Stomach (tissue), 8 donors: ENCODE measurements at regions not wholly inside any gene's neighbourhood (a gene's known extent, or its start where the extent isn't known, plus 50 kb on each side); places are given as distances from the start of the nearest gene placed in this dataset.
"Not testable (repeated sequence)": the region's sequence is repeated elsewhere in the genome, so short reads cannot be mapped to it uniquely, and the experiment has no call there.

Experiments used
- DNase-seq, 2 donors: peaks; one replicate each; pipeline versions ENCODE4 v3.0.0 to v3.0.0-alpha.2; 2013 to 2019
- H3K27ac ChIP-seq, 5 donors: fragments of 200-600 bp in 4 of 5; sonication (generic) in 4 of 5; one replicate each; pipeline ENCODE4 v1.5.1; 2013 to 2019; ENCODE audit warnings: mild to moderate bottlenecking in 1 of 5, moderate library complexity in 1 of 5
- H3K27me3 ChIP-seq, 3 donors: fragments of 200-600 bp; sonication (generic); one replicate each; pipeline ENCODE4 v1.5.1; 2017 to 2019; ENCODE audit warnings: mixed run types in 1 of 3
- H3K36me3 ChIP-seq, 4 donors: fragments of 200-600 bp; sonication (generic); 1 replicate in 3 of 4; 2 replicates in 1 of 4; pipeline ENCODE4 v1.5.1; 2016 to 2019
- H3K4me1 ChIP-seq, 4 donors: fragments of 200-600 bp; sonication (generic); one replicate each; pipeline ENCODE4 v1.5.1; 2016 to 2019
- H3K4me3 ChIP-seq, 4 donors: fragments of 200-600 bp; sonication (generic) in 3 of 4; one replicate each; pipeline ENCODE4 v1.5.1; 2016 to 2019; ENCODE audit warnings: mild to moderate bottlenecking in 1 of 4
- H3K9me3 ChIP-seq, 4 donors: fragments of 200-600 bp; sonication (generic); one replicate each; pipeline ENCODE4 v1.5.1; 2016 to 2019
- EP300 ChIP-seq: sonication (generic); formaldehyde crosslinking; IDR thresholded peaks from one replicate; pipeline ENCODE4 v1.6.1; 2017; ENCODE audit warnings: antibody characterized with exemption
- POLR2A ChIP-seq, 4 donors: fragments of 450-650 bp; IDR thresholded peaks; one replicate each; pipeline ENCODE4 v1.6.1; 2016; ENCODE audit warnings: antibody characterized with exemption in 4 of 4, control low read depth in 2 of 4, mild to moderate bottlenecking in 1 of 4, moderate library complexity in 1 of 4
- POLR2AphosphoS5 ChIP-seq, 3 donors: sonication (generic); formaldehyde crosslinking; IDR thresholded peaks; one replicate each; pipeline ENCODE4 v1.6.1; 2016; ENCODE audit warnings: antibody characterized with exemption in 3 of 3
- WGBS, 5 donors: extraction: QIAGEN DNeasy Blood & Tissue Kit in 3 of 5; methylation state at CpG; one replicate each; pipeline versions ENCODE4 v1.1.5 to v1.1.7; 2013 to 2018; 5-methylcytosine and 5-hydroxymethylcytosine counted together
- intact Hi-C: fragments of 100-400 bp; cut with DNase I; formaldehyde crosslinking; loops from one replicate; pipeline ENCODE4 v1.15.1; 2023; ENCODE audit warnings: low total_unique reads
- TF ChIP-seq, protein P1 (sequence below), 7 experiments: fragments of 450-650 bp in 4 of 7; fragments of 200-600 bp in 3 of 7; sonication (generic) in 3 of 7; IDR thresholded peaks; one replicate each; pipeline ENCODE4 v1.5.1; 2016 to 2019; ENCODE audit warnings: antibody characterized with exemption in 7 of 7, control low read depth in 2 of 7, mild to moderate bottlenecking in 1 of 7
- donor health status: healthy with polysubstance abuse.
- donor health status: Bipolar disorder and iron deficiency.
- donor health status: healthy.

DNA sequence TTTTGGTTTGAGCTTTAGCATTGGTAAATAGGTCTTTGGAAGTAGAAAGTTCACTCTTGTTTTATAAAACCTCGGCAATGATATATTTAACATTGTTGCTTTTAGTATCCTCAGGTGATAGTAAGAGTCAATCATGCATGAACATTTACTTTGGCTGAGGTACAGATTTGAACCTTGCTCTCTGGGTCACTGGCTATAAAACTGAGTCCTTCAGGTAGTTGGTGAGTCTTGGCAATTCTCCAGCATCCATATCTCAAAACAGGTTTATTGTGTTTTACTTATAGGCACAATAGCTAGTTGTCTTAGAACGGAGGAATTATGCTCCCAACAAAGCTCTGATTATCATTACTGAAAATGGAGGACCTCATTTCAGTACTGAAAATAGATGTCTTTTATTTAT, 75.1 kb downstream of the MAT2B start:
- Histone ChIP-seq H3K4me3 (no peak overlapping the region), H3K9me3 (no peaks in the 10 kb centered on the region), H3K27ac (no peak overlapping the region), H3K4me1 (no peaks in the 10 kb centered on the region), H3K36me3 (no peaks in the 10 kb centered on the region), H3K27me3 (no peaks in the 10 kb centered on the region)
- intact Hi-C loops: no loop called here
- peak in 1 of 2 donors; percentile 53 for DNase-seq
- TF ChIP-seq POLR2A (IDR thresholded peaks at IDR 0.05) (no peak), POLR2AphosphoS5 (IDR thresholded peaks at IDR 0.05) (no peak), EP300 (no peak)
- TF ChIP-seq, protein P1, sequence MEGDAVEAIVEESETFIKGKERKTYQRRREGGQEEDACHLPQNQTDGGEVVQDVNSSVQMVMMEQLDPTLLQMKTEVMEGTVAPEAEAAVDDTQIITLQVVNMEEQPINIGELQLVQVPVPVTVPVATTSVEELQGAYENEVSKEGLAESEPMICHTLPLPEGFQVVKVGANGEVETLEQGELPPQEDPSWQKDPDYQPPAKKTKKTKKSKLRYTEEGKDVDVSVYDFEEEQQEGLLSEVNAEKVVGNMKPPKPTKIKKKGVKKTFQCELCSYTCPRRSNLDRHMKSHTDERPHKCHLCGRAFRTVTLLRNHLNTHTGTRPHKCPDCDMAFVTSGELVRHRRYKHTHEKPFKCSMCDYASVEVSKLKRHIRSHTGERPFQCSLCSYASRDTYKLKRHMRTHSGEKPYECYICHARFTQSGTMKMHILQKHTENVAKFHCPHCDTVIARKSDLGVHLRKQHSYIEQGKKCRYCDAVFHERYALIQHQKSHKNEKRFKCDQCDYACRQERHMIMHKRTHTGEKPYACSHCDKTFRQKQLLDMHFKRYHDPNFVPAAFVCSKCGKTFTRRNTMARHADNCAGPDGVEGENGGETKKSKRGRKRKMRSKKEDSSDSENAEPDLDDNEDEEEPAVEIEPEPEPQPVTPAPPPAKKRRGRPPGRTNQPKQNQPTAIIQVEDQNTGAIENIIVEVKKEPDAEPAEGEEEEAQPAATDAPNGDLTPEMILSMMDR (IDR thresholded peaks at IDR 0.05): no peak
- 34 to 54% (median 42%) methylated on average over 2 of the region's 2 CpGs for WGBS, 5 donors

DNA sequence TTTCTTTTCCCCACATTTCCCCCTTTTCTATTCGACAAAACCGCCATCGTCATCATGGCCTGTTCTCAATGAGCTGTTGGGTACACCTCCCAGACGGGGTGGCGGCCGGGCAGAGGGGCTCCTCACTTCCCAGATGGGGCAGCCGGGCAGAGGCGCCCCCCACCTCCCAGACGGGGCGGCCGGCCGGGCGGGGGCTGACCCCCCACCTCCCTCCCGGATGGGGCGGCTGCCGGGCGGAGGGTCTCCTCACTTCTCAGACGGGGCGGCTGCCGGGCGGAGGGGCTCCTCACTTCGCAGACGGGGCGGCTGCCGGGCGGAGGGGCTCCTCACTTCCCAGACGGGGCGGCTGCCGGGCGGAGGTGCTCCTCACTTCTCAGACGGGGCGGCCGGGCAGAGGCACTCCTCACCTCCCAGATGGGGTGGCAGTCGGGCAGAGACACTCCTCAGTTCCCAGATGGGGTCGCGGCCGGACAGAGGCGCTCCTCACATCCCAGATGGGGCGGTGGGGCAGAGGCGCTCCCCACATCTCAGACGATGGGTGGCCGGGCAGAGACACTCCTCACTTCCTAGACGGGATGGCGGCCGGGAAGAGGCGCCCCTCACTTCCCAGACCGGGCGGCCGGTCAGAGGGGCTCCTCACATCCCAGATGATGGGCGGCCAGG, 78.2 kb downstream of the MAT2B start:
- H3K4me3 ChIP-seq, H3K27ac ChIP-seq, intact Hi-C loops, H3K9me3 ChIP-seq, H3K36me3 ChIP-seq, DNase-seq, H3K4me1 ChIP-seq, H3K27me3 ChIP-seq: not testable (repeated sequence)
- WGBS, 5 donors: 91 to 97% (median 93%) methylated on average over 9 to 50 of the region's 50 CpGs

DNA sequence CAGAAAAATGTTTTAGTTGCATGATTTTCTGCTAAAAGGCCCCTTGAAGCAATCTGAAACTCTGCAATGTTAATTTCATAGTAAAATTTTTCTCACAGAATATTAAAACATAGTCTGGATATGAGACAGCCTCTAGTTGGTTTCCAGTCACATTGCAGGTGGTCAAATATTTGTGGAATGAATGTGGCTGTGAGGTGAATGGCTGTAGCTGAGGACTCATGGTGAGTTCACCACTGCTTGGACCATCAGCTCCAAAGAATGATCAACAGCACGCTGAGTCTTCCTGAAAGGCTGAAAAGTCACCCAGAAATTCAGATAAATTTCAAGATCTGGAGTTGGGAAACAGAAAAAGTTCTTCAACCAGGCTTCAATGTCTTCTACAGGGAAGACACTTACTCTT, 79.8 kb downstream of the MAT2B start:
- 60 to 90% (median 72%) methylated on average over 1 of the region's 1 CpG for WGBS, 5 donors
- intact Hi-C loops: no loop called here
- H3K4me1 ChIP-seq: no peaks in the 10 kb centered on the region
- no peak overlapping the region for H3K27ac ChIP-seq
- no peaks in the 10 kb centered on the region for H3K36me3 ChIP-seq
- peaks cover 0 to 4% (median 0%) of the 10 kb centered on the region in 3 donors for H3K27me3 ChIP-seq
- H3K4me3 ChIP-seq: no peak overlapping the region
- DNase-seq: no peak
- TF ChIP-seq POLR2AphosphoS5 (IDR thresholded peaks at IDR 0.05) (no peak), EP300 (no peak), POLR2A (IDR thresholded peaks at IDR 0.05) (no peak)
- TF ChIP-seq, protein P1 (IDR thresholded peaks at IDR 0.05): no peak
- no peaks in the 10 kb centered on the region for H3K9me3 ChIP-seq

DNA sequence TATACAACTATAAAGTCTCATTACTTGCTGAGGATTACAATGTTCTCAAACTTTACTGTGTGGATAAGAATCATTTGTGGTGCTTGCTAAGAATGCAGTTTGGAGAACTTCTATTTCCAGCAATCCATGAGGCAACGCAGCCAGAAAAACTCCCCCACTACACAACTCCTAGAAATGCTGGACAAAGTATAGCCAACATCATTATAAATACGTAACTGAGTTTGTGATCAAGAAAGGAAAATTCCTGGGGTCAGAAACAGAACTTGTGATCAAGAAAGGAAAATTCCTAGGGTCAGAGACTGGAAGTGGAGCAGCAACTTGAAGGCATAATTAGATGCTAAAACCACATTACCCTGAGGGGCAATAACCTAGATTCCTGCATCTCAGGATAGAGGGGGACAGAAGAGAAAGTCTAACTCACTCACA, 81.1 kb downstream of the MAT2B start:
- TF ChIP-seq, protein P1 (IDR thresholded peaks at IDR 0.05): no peak
- no peak for TF ChIP-seq POLR2AphosphoS5 (IDR thresholded peaks at IDR 0.05)
- TF ChIP-seq EP300: no peak
- TF ChIP-seq POLR2A (IDR thresholded peaks at IDR 0.05): no peak

DNA sequence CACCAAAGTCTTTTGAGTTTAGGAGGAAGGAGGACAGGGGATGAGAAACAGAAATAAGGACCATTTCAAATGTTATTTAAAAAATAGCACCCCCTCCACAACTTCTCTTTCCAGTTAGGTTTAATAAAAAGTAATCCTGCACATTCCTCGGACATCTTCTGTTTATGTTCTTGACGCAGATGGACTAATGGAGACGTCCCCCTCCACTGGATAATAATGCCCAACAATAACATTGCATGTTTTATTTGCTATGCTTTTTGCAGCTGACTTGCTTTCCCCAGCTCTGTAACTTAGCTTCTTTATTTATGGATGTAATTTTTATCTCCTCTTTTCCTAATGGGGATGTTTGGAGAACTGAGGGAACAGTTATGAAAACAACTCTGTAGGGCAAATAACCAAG, 89.5 kb downstream of the MAT2B start:
- H3K27ac ChIP-seq: no peak overlapping the region
- WGBS, 5 donors: 48 to 71% (median 57%) methylated on average over 3 of the region's 3 CpGs
- no peak for DNase-seq
- H3K9me3 ChIP-seq: peaks cover 0 to 5% (median 0%) of the 10 kb centered on the region in 4 donors
- H3K36me3 ChIP-seq: no peaks in the 10 kb centered on the region
- H3K4me1 ChIP-seq: no peaks in the 10 kb centered on the region
- H3K4me3 ChIP-seq: no peak overlapping the region
- no peaks in the 10 kb centered on the region for H3K27me3 ChIP-seq
- TF ChIP-seq POLR2A (IDR thresholded peaks at IDR 0.05) (no peak), POLR2AphosphoS5 (IDR thresholded peaks at IDR 0.05) (no peak), EP300 (no peak)
- TF ChIP-seq, protein P1 (IDR thresholded peaks at IDR 0.05): no peak
- intact Hi-C loops: no loop called here

More for the DNA sequence above, 81.1 kb downstream of the MAT2B start:
- Histone ChIP-seq H3K9me3 (no peaks in the 10 kb centered on the region), H3K4me3 (no peak overlapping the region), H3K27ac (no peak overlapping the region), H3K27me3 (peaks cover 0 to 4% (median 0%) of the 10 kb centered on the region in 3 donors), H3K4me1 (no peaks in the 10 kb centered on the region), H3K36me3 (no peaks in the 10 kb centered on the region)
- intact Hi-C loops: no loop called here
- WGBS, 5 donors: 61 to 85% (median 73%) methylated on average over 2 of the region's 2 CpGs
- no peak for DNase-seq
